Body of pancreas (tissue), 4 donors: ENCODE measurements at regions not wholly inside any gene's neighbourhood (a gene's known extent, or its start where the extent isn't known, plus 50 kb on each side); places are given as distances from the start of the nearest gene placed in this dataset.

Experiments
- CTCF ChIP-seq, 7 experiments: fragments of 450-650 bp in 4 of 7; fragments of 200-600 bp in 3 of 7; sonication (generic) in 3 of 7; IDR thresholded peaks; one replicate each; pipeline ENCODE4 v1.5.1; 2016 to 2019; ENCODE audit warnings: antibody characterized with exemption in 7 of 7
- POLR2A ChIP-seq, 3 donors: fragments of 450-650 bp; IDR thresholded peaks; one replicate each; pipeline ENCODE4 v1.6.1; 2016; ENCODE audit warnings: antibody characterized with exemption in 3 of 3, mild to moderate bottlenecking in 2 of 3

DNA sequence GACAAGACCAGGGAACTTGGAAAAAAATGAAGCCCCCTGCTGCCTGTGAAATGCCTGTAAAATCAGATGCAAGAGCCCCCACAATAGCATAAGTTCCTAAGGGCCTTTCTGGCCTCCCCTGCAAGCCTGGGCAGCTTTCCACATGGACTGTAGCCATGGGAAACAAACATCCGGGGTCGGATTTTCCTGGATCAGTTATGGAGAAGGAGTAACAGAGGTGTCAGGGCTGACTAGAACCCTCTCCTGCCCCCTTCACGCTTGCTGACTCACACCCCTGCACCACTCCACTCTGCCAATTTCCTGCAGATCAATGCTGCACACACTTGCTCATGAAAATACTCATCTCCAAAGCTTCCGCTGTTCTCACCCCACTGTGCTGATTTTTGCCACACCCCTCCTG is 258.6 kb downstream of the CBLN1 start:
- no peak for TF ChIP-seq CTCF (IDR thresholded peaks at IDR 0.05)
- TF ChIP-seq POLR2A (IDR thresholded peaks at IDR 0.05), result no peak
